ENCODE measurements at regions not wholly inside any gene's neighbourhood (a gene's known extent, or its start where the extent isn't known, plus 50 kb on each side); places are given as distances from the start of the nearest gene placed in this dataset.

- TF ChIP-seq, protein P1, sequence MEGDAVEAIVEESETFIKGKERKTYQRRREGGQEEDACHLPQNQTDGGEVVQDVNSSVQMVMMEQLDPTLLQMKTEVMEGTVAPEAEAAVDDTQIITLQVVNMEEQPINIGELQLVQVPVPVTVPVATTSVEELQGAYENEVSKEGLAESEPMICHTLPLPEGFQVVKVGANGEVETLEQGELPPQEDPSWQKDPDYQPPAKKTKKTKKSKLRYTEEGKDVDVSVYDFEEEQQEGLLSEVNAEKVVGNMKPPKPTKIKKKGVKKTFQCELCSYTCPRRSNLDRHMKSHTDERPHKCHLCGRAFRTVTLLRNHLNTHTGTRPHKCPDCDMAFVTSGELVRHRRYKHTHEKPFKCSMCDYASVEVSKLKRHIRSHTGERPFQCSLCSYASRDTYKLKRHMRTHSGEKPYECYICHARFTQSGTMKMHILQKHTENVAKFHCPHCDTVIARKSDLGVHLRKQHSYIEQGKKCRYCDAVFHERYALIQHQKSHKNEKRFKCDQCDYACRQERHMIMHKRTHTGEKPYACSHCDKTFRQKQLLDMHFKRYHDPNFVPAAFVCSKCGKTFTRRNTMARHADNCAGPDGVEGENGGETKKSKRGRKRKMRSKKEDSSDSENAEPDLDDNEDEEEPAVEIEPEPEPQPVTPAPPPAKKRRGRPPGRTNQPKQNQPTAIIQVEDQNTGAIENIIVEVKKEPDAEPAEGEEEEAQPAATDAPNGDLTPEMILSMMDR (conservative IDR thresholded peaks at IDR 0.05; ENCODE audit: low read depth): no peak
- ChIA-PET CTCF (no interaction called here), POLR2A (ENCODE audit: low non-redundant PET) (no interaction called here)
- no peak overlapping the region for H3K27ac ChIP-seq
- DNase-seq (ENCODE audit: low spot score): no peak
These were observed 386.3 kb upstream of the CADM1 start for GRCh38 chr11:115890500-115890899.

- ChIA-PET CTCF (no interaction called here), POLR2A (ENCODE audit: low non-redundant PET) (no interaction called here)
- H3K27ac ChIP-seq: no peak overlapping the region
- DNase-seq (ENCODE audit: low spot score): no peak
- TF ChIP-seq, protein P1 (conservative IDR thresholded peaks at IDR 0.05; ENCODE audit: low read depth): no peak
These were observed 385.5 kb upstream of the CADM1 start for GRCh38 chr11:115889712-115890111.

DNA sequence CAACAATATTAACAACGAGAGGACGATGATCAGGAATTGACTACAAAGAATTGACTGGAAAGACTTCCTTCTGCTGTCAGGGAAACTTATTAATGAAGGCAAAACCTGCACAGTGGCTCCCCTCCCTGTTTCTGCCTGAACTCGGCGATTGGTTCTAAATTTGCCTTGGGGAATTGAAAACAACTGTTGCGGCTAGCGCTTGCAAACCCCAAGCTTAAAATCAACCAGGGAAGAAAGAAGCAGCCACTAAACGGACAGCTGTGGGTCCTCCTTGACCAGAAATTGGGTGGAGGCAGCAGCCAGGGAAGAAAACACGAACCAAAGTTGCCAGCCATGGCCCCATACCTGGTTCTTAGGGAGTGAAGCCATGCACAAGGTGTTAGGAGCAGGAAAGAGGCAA, 383.5 kb upstream of the CADM1 start:
- ChIA-PET CTCF (no interaction called here), POLR2A (ENCODE audit: low non-redundant PET) (no interaction called here)
- DNase-seq (ENCODE audit: low spot score): no peak
- no peak overlapping the region for H3K27ac ChIP-seq
- TF ChIP-seq, protein P1 (conservative IDR thresholded peaks at IDR 0.05; ENCODE audit: low read depth): no peak

GRCh38 chr11:115887316-115887715, 383.1 kb upstream of the CADM1 start:
- H3K27ac ChIP-seq: no peak overlapping the region
- POLR2A ChIA-PET (ENCODE audit: low non-redundant PET): no interaction called here
- CTCF ChIA-PET: no interaction called here
- TF ChIP-seq, protein P1 (conservative IDR thresholded peaks at IDR 0.05; ENCODE audit: low read depth): no peak
- DNase-seq (ENCODE audit: low spot score): no peak

DNA sequence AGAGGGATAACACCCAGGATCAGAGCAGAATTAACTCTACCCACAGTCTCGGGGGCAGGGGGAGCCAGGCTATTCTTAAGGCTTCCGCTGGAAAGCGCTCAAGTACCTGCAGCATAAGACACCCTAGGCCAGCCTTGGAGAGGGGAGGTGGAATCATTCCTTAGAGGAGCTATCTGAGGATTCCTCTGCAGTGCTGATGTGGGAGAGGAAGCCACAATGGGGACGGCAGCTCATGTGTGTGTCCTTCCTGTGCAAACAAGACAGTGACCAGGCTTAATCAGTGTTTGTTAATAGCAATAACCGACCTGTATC, 382.2 kb upstream of the CADM1 start:
- no peak for DNase-seq (ENCODE audit: low spot score)
- TF ChIP-seq, protein P1 (conservative IDR thresholded peaks at IDR 0.05; ENCODE audit: low read depth): no peak

DNA sequence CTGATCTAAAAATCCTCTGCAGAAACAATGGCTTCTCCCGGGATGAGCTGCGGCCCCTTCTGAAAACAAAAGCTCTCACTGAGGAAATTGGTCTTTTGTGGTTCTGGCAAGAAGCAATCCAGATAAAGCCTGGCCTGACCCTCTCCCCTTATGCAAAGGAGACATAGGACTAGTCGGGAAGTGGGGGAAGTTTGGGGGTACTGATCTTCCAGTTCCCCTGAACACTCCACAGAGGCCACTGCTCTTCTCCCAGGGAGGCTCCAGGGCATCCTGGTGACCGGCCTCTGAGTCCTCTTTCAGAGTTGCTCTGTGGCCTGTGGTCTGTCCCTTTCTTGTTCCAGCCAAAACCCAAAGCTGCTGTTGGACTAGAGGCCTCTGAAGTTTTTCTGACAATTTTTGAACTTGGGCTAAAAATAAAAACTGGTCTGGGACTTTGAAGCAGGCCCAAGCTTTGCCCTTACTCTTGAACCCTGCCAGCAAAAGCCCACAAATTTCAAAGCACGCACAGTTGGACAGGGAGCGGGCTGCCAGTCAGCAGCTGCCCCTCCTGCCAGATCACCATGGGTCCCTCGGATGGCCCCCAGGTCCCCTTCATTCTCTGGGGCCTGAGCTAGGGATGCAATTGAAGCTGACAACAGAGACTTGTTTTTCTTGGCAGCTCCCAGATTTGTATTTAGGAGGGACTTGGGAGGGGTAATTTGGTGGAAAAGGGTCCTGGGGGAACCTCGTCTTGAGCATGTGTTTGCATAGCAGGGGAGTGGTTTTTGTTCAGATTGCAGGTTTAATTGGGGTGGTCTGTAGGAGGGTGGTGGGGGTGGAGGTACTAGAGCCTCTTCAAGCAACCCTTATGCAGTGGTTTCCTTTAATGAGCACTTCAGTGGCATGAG, 381.6 kb upstream of the CADM1 start:
- DNase-seq (ENCODE audit: low spot score): no peak
- CTCF ChIA-PET: no interaction called here
- H3K27ac ChIP-seq: no peak overlapping the region
- TF ChIP-seq, protein P1 (conservative IDR thresholded peaks at IDR 0.05; ENCODE audit: low read depth): no peak
- POLR2A ChIA-PET (ENCODE audit: low non-redundant PET): no interaction called here

More for the DNA sequence above, 382.2 kb upstream of the CADM1 start:
- no peak overlapping the region for H3K27ac ChIP-seq
- POLR2A ChIA-PET (ENCODE audit: low non-redundant PET): no interaction called here
- CTCF ChIA-PET: interaction anchor here (0.5 kb wide), 1 partner anchor 67 kb away, joined by 3 read pairs; no protein-coding TSS in a partner anchor
